Aorta (tissue), 5 donors: ENCODE measurements at regions not wholly inside any gene's neighbourhood (a gene's known extent, or its start where the extent isn't known, plus 50 kb on each side); places are given as distances from the start of the nearest gene placed in this dataset.

Source experiments
- ATAC-seq: fragments of 200-7000 bp; cut with Tn5 transposase; one replicate; pipeline ENCODE4 v1.9.1; 2022; ENCODE audit warnings: moderate library complexity; ENCODE audit not compliant: low FRiP score
- DNase-seq, 2 donors: peaks; one replicate each; pipeline ENCODE4 v3.0.0-alpha.2; 2020
- H3K27ac ChIP-seq, 2 donors: one replicate each; pipeline ENCODE4 v1.5.1; 2013; ENCODE audit warnings: low read length in 2 of 2, mild to moderate bottlenecking in 2 of 2, moderate library complexity in 2 of 2, control low read depth in 1 of 2, inconsistent platforms in 1 of 2, low read depth in 1 of 2
- H3K27me3 ChIP-seq, 2 donors: one replicate each; pipeline ENCODE4 v1.6.1; 2013; ENCODE audit warnings: control low read depth in 1 of 2, low read length in 1 of 2, mild to moderate bottlenecking in 1 of 2, moderate library complexity in 1 of 2; ENCODE audit not compliant: insufficient read depth in 2 of 2, control insufficient read depth in 1 of 2
- H3K36me3 ChIP-seq, 2 donors: one replicate each; pipeline ENCODE4 v1.6.1; 2013; ENCODE audit warnings: control low read depth in 1 of 2, low read length in 1 of 2, mild to moderate bottlenecking in 1 of 2; ENCODE audit not compliant: insufficient read depth in 2 of 2, control insufficient read depth in 1 of 2
- H3K4me1 ChIP-seq, 2 donors: one replicate each; pipeline ENCODE4 v1.6.1; 2013; ENCODE audit warnings: low read length in 2 of 2, control low read depth in 1 of 2, mild to moderate bottlenecking in 1 of 2, moderate library complexity in 1 of 2; ENCODE audit not compliant: insufficient read depth in 2 of 2, control insufficient read depth in 1 of 2
- H3K4me3 ChIP-seq, 2 donors: one replicate each; pipeline ENCODE4 v1.5.1; 2013; ENCODE audit warnings: low read length in 2 of 2, control low read depth in 1 of 2, mild to moderate bottlenecking in 1 of 2
- H3K9me3 ChIP-seq: one replicate; pipeline ENCODE4 v1.6.1; 2013; ENCODE audit warnings: mild to moderate bottlenecking, low read length; ENCODE audit not compliant: control insufficient read depth
- WGBS, 2 donors: extraction: QIAGEN DNeasy Blood & Tissue Kit; methylation state at CpG; one replicate each; pipeline ENCODE4 v1.1.7; 2013; 5-methylcytosine and 5-hydroxymethylcytosine counted together
- intact Hi-C, 2 donors: fragments of 100-400 bp; cut with DNase I; formaldehyde crosslinking; loops; one replicate each; pipeline versions ENCODE4 v1.14.2 to v1.15.0; 2022
- donor health status: healthy with polysubstance abuse.
- donor health status: Bipolar disorder and iron deficiency.
- donor health status: DM: no; HTN: no; CAD: no.
- donor health status: DM: no; HTN: no; CAD: no.
- donor health status: DM: yes; HTN: yes; CAD: no.

DNA sequence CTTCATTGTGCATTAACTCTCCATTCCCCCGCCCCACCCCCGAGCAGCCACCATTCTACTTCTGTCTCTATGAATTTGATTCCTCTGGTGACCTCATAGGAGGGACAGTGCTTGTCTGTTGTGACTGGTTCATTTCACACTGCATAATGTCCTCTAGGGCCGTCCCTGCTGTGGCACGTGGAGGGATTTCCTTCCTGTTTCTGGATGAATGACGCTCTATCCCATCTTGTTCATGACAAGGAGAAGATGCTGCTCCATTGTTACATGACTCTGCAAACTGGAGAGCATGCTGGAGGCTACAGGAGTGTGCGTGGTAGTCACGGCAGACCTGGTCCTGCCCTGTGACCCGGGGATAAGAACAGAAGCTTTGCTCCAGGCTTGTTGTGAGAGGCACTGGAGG is 61.3 kb downstream of the RTL6 start:
- H3K36me3 ChIP-seq, result no peaks in the 10 kb centered on the region
- H3K27me3 ChIP-seq, result no peaks in the 10 kb centered on the region
- no peak for DNase-seq
- no peak overlapping the region for H3K27ac ChIP-seq
- intact Hi-C loops, result no loop called here
- no peaks in the 10 kb centered on the region for H3K9me3 ChIP-seq
- 78 to 85% methylated on average over 8 of the region's 8 CpGs for WGBS, 2 donors
- no peak for ATAC-seq
- no peaks in the 10 kb centered on the region for H3K4me1 ChIP-seq
- H3K4me3 ChIP-seq, result no peak overlapping the region

DNA sequence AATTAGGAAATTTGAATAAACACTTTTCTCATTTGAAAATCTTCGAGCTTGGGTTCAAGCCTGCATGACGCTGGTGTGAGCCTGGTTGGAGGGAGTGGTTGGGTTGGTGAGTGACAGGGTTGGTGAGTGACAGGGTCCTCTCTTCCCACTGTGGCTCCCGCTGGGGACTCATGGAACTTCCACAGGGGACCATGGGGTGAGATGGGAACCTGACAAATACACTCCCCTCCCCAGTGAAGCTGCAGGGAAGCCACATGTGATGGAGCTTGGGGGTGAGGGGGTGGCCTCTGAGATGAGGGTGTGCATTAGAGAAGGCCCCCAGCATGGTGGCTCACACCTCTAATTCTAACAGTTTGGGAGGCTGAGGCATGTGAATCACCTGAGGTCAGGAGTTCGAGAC is 66.8 kb downstream of the RTL6 start:
- Histone ChIP-seq H3K9me3 (no peaks in the 10 kb centered on the region), H3K4me3 (no peak overlapping the region), H3K27ac (no peak overlapping the region), H3K36me3 (no peaks in the 10 kb centered on the region), H3K27me3 (no peaks in the 10 kb centered on the region), H3K4me1 (no peaks in the 10 kb centered on the region)
- ATAC-seq (no peak), DNase-seq (no peak)
- intact Hi-C loops, result no loop called here
- WGBS, 2 donors, result 83 to 93% methylated on average over 4 of the region's 4 CpGs

DNA sequence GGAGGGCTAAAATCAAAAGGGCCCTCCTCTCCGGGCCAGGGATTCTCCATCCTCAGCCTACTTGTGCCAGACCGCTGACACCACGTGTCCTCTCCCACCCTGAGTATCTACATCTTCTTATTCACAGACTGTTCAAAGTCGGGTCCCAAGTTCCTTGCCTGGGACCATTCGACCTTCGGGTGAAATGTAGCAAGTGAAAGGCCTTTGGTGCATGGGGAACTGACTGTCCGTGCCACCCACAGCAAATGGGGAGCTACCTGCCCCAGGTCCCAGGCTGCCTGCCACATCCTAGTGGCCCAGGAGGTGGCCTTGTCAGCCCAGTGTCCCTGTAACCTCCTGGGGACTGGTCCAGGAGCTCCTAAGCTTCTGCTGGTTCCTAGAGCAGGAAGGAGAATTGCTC is 67.3 kb downstream of the RTL6 start:
- ATAC-seq, result no peak
- H3K27ac ChIP-seq, result no peak overlapping the region
- DNase-seq, result no peak
- no peaks in the 10 kb centered on the region for H3K9me3 ChIP-seq
- intact Hi-C loops, result no loop called here
- WGBS, 2 donors, result 84 to 88% methylated on average over 7 of the region's 7 CpGs
- no peaks in the 10 kb centered on the region for H3K27me3 ChIP-seq
- no peak overlapping the region for H3K4me3 ChIP-seq
- no peaks in the 10 kb centered on the region for H3K4me1 ChIP-seq
- no peaks in the 10 kb centered on the region for H3K36me3 ChIP-seq

GRCh38 chr22:44429941-44430587 is 68.0 kb downstream of the RTL6 start:
- Histone ChIP-seq H3K27ac (no peak overlapping the region), H3K4me3 (no peak overlapping the region), H3K9me3 (no peaks in the 10 kb centered on the region), H3K36me3 (no peaks in the 10 kb centered on the region), H3K27me3 (no peaks in the 10 kb centered on the region), H3K4me1 (no peaks in the 10 kb centered on the region)
- ATAC-seq (no peak), DNase-seq (peak in 1 of 2 donors; percentile 69)
- intact Hi-C loops, result no loop called here
- 90% methylated on average over 16 of the region's 16 CpGs for WGBS, 2 donors

GRCh38 chr22:44428941-44429830 is 68.8 kb downstream of the RTL6 start:
- no peaks in the 10 kb centered on the region for H3K9me3 ChIP-seq
- ATAC-seq (no peak), DNase-seq (peak in 1 of 2 donors; percentile 55)
- H3K36me3 ChIP-seq, result no peaks in the 10 kb centered on the region
- H3K4me3 ChIP-seq, result no peak overlapping the region
- no peaks in the 10 kb centered on the region for H3K4me1 ChIP-seq
- no peak overlapping the region for H3K27ac ChIP-seq
- 74 to 83% methylated on average over 13 of the region's 13 CpGs for WGBS, 2 donors
- H3K27me3 ChIP-seq, result no peaks in the 10 kb centered on the region
- intact Hi-C loops, result no loop called here

DNA sequence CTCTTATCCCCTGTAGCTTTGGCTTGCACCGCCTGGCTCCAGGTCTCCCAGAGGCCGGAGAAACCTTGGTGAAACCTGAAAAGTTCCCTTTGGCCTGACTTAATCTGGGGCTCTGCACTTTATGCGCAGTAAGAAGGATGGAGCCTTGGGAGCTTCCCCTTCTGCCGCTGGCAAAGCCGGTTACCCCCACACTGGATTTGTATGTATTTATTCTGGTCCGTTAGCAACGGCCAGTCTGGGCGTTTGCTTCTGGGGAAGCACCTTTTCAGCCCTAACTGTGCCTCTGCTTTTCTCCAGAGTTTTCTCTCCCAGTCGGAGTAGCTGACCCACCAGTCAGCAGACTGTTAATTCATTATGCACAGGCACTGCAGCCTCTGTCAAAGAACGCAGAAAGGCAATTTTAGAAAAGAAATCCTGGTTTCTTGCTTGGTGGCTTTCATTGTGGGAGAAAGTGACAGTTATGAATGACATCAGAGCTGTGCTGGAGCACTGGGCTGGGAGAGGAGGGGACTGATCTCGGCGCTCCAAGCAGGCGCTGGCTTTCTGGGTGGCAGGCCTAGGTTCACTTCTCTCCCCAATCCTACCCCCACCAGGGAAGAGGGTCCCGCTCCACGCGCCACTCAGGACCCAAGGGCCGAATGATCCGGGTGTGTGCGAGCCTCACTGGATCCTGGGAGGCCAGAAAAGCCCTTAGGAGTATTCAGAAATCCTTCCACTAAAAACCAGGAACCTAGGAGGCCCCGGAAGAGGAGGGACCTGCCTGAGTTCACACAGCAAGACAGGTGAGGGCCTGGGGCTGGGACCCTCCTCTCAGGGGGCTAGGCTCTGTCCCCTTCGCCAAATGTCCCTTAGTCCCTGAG is 70.2 kb downstream of the RTL6 start:
- 73 to 79% methylated on average over 21 of the region's 21 CpGs for WGBS, 2 donors
- DNase-seq (peak in 1 of 2 donors; percentile 51), ATAC-seq (no peak)
- Histone ChIP-seq H3K27ac (no peak overlapping the region), H3K4me3 (no peak overlapping the region), H3K36me3 (no peaks in the 10 kb centered on the region), H3K9me3 (no peaks in the 10 kb centered on the region), H3K27me3 (no peaks in the 10 kb centered on the region), H3K4me1 (no peaks in the 10 kb centered on the region)
- intact Hi-C loops, result no loop called here

DNA sequence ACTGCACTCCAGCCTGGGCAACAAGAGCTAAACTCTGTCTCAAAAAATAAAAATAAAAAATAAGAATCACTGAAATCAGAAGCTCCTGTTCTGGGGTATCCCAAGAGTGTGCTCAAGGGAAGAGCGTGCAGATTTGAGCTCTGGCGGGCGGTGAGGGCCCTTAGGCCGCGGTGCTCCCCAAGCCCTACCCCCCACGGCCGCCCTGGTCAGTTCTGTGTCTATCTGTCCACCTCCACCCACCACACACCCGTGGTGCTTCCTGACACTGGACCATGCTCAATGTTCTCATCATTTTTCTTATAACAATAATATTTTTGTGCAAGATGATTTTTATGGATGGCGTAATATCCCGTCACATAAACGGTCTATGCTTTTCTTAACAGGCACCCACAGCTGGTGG is 71.1 kb downstream of the RTL6 start:
- DNase-seq, result peak in 1 of 2 donors; percentile 20
- Histone ChIP-seq H3K27ac (no peak overlapping the region), H3K9me3 (no peaks in the 10 kb centered on the region), H3K27me3 (no peaks in the 10 kb centered on the region), H3K4me1 (no peaks in the 10 kb centered on the region), H3K4me3 (no peak overlapping the region), H3K36me3 (no peaks in the 10 kb centered on the region)
- intact Hi-C loops, result no loop called here
- no peak for ATAC-seq
- 88 to 90% methylated on average over 11 of the region's 11 CpGs for WGBS, 2 donors

DNA sequence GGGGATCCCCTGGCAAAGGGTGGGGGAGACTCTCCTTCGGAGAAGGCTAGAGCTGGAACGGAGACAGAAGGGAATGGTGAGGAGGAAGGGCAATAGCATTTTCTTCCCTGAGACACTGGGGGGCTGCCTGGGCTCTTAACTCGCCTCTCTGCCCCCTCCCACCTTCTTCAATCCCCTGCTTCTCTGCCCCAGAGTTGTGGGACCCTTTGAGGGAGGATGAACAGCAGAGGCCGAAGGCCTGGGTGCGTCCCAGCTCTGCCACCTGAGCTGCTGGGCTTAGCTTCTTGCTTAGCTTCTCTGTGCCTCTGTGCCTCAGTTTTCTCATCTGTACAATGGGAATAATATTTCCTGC is 72.4 kb downstream of the RTL6 start:
- Histone ChIP-seq H3K27me3 (no peaks in the 10 kb centered on the region), H3K36me3 (no peaks in the 10 kb centered on the region), H3K4me1 (no peaks in the 10 kb centered on the region), H3K4me3 (no peak overlapping the region), H3K27ac (no peak overlapping the region), H3K9me3 (no peaks in the 10 kb centered on the region)
- WGBS, 2 donors, result 85 to 87% methylated on average over 4 to 5 of the region's 5 CpGs
- DNase-seq (peak in 1 of 2 donors; percentile 19), ATAC-seq (no peak)
- intact Hi-C loops, result no loop called here
